H54 (cell line): ENCODE measurements at regions not wholly inside any gene's neighbourhood (a gene's known extent, or its start where the extent isn't known, plus 50 kb on each side); places are given as distances from the start of the nearest gene placed in this dataset.

ENCODE experiments used
- DNase-seq: peaks from one replicate; pipeline ENCODE4 v3.0.0; 2011; ENCODE audit warnings: low spot score, mixed read lengths; ENCODE audit not compliant: insufficient read length
- FAIRE-seq: peaks from 3 replicates; lab custom pipeline; 2011; peaks lifted over from hg19 to GRCh38; lab: Jason Lieb, UNC
- POLR2A ChIP-seq: IDR thresholded peaks from 2 replicates; pipeline ENCODE4 v1.6.1; 2011; ENCODE audit warnings: low read depth, mild to moderate bottlenecking, low read length

DNA sequence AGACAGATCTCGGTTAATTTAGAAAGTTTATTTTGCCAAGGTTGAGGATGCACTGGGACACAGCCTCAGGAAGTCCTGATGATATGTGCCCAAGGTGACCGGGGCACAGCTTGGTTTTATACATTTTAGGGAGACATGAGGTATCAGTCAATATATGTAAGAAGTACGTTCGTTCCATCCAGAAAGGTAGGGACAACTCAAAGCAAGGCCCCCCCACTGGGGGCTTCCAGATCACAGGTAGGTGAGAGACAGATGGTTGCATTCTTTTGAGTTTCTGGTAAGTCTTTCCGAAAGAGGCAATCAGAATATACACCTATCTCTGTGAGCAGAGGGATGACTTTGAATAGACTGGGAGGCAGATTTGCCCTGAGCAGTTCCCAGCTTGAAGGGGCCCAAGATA lies 60.4 kb upstream of the VTCN1 start:
- DNase-seq (no peak), FAIRE-seq (no peak)
- no peak for TF ChIP-seq POLR2A

DNA sequence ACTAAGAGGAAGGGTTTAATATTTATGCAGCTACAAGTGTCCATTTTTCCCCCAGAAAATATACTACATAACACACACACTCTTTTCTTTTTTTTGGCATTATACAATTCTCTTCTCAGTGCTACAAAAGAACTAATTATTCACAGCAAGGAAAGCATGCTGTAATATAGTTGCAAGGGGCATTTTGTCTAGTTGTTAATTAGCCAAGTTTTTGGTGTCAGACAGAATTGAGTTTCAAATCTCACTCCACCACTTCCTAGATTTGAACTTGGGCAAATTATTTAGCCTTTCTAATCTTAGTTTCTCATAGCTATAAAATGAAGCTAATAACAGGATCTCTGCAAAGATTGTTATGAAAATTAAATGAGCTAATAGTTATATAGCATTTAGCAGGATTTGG lies 60.0 kb upstream of the VTCN1 start:
- no peak for TF ChIP-seq POLR2A
- DNase-seq, result no peak
- FAIRE-seq, result no peak

DNA sequence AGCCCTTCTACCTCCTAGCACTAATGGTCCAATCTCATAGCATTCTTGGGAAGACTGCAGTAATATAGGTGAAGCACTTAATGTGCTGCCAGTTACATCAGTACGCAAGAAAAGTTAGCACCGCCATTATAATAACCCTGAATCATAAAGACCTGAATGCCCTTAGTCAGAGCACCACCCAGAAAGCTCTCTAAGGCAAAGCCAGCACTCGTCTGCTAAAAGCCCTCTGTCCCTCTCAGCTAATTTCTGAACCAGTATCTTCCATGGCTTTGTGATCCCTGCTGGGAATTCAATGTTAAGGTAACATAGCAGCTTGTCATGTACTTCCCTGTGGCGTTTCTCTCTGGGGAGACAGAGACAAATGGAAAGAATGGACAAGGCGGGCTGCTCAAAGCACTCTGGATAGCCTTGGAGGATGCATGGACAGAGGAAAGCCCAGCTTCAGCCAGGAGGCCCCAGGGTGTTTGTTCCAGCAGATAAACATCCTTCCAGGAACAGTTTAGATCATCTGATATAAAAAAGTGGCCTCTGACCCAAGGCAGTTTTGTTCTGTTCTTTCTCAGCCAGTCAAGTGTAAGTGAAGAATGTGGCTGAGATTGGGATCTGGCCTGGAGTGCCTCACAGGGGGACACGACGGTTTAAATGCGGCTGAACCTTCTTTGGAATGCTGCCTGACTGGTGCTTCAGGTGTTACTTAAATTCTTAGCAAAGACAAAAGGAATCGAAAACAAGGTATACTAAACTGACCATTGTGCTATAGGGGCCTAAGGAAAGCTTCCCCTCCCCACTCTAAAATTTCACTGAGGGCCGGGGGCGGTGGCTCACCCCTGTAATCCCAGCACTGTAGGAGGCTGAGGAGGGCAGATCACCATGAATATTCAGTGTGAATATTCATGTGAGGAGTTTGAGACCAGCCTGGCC lies 58.1 kb upstream of the VTCN1 start:
- FAIRE-seq (no peak), DNase-seq (no peak)
- no peak for TF ChIP-seq POLR2A

DNA sequence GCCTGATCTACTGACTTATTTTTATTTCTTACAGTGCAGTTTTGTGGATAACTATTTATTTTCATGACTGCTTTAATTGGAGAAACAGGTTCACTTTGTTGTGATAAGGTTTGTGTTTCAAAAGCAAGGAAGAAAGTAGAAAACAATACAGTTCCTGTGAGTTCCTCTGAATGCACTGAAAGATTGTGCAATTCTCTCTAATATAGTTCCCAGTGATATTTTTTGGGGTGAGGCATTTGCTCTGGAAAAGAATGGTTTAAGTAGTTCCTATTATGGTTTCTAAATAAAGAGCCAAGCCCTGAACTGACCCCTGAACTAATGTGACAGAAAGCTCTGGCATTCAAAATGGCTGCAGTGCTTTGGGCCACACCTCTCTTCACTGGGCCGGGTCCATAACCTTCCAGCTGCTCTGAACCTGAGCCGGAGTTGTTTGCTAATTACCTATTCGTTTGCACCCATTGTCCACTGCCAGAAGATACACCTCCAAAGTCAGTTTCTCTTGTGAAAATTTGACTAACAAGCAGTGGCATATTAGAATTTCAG lies 56.6 kb upstream of the VTCN1 start:
- no peak for FAIRE-seq

DNA sequence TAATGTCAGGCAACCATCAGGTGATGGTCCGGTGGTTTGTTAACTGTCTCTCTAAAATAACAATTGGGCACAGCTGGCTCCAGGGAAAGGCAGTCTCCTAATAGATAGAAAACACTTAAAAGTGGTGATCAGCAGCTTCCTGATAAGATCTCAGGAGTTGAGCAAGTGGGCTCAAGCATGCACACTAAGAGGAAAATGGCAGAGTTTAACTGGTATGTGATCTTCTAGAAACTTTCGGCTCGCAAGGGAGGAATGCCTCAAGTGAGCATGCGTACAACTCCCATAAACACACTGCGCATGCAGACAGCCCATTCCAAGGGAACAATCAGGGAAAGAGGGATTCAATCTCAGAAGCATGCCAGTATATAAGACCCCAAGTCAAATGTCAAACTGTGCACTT lies 52.2 kb upstream of the VTCN1 start:
- FAIRE-seq (no peak), DNase-seq (no peak)
- TF ChIP-seq POLR2A, result no peak

More for the DNA sequence above, 56.6 kb upstream of the VTCN1 start:
- no peak for DNase-seq
- no peak for TF ChIP-seq POLR2A

DNA sequence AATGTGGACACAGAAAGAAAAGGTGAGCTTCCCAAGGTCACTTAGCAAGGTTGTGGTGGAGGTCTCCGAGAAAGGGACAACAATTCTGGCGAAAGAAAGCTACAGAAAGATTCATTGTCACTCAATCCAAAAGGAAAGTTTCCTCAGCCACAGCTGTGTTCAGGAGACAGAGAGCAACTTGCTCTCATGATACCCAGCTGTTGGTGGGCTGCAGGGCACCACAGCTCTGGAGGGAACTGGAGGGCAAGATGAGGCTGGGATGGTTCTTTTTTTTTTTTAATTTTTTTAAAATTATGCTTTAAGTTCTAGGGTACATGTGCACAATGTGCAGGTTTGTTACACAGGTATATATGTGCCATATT lies 50.7 kb upstream of the VTCN1 start:
- FAIRE-seq (no peak), DNase-seq (no peak)
- TF ChIP-seq POLR2A, result no peak

DNA sequence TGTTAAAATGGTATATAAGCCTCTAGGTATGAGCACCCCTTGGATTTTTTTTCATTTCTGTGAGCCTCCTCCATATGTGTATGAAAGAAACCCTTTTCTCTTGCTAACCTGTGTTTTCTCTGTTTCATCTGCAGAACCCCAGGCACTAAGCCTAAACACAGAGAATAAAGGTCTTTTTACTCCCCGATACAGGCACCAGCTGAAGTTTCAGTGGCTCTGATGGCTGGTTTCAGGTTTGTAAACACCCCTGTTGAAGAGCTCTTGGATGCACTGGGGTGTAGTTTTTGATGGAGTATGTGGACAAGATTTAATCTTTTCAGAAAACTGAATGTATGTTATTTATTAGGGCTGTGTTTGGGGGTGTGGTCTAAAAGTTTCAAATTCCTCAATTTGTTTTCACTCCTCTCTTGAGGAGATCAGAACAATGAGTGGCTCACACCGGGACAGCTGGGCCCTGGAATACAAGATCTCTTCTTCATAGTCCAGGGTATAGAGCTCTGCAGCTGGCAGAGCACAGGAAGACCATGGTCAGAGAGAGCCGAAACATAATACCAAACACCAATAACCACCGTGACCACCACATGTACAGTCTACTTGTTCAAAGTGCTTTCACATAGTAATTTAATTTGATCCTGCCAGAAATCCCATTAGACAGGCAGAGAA lies 50.2 kb upstream of the VTCN1 start:
- FAIRE-seq, result no peak
- no peak for DNase-seq
- TF ChIP-seq POLR2A, result no peak
